ENCODE measurements at regions not wholly inside any gene's neighbourhood (a gene's known extent, or its start where the extent isn't known, plus 50 kb on each side); places are given as distances from the start of the nearest gene placed in this dataset.

- TF ChIP-seq SIN3A (IDR thresholded peaks at IDR 0.05; ENCODE audit: borderline replicate concordance, insufficient read depth, low read length) (no peak), TAF1 (IDR thresholded peaks at IDR 0.05; ENCODE audit: borderline replicate concordance, insufficient read depth, low read length) (no peak), POLR2AphosphoS5 (IDR thresholded peaks at IDR 0.05; ENCODE audit: low read depth, low read length) (no peak), REST (IDR thresholded peaks at IDR 0.05; ENCODE audit: insufficient read depth in 1 of 2, low read depth in 2 of 2, low read length in 2 of 2) (no peak), FOXP2 (optimal IDR thresholded peaks at IDR 0.05; ENCODE audit: borderline replicate concordance, extremely low read depth, extremely low read length, insufficient read depth) (no peak)
Measured at GRCh38 chr7:94829987-94830386, 77.4 kb upstream of the PPP1R9A start.

GRCh38 chr7:94832051-94832450 is 75.3 kb upstream of the PPP1R9A start:
- no peak for TF ChIP-seq FOXP2 (optimal IDR thresholded peaks at IDR 0.05; ENCODE audit: borderline replicate concordance, extremely low read depth, extremely low read length, insufficient read depth)
- no peak for TF ChIP-seq TAF1 (IDR thresholded peaks at IDR 0.05; ENCODE audit: borderline replicate concordance, insufficient read depth, low read length)
- no peak for TF ChIP-seq POLR2AphosphoS5 (IDR thresholded peaks at IDR 0.05; ENCODE audit: low read depth, low read length)
- no peak for TF ChIP-seq REST (IDR thresholded peaks at IDR 0.05; ENCODE audit: insufficient read depth in 1 of 2, low read depth in 2 of 2, low read length in 2 of 2)
- TF ChIP-seq SIN3A (IDR thresholded peaks at IDR 0.05; ENCODE audit: borderline replicate concordance, insufficient read depth, low read length), result no peak

GRCh38 chr7:94834359-94834758 is 73.0 kb upstream of the PPP1R9A start:
- no peak for TF ChIP-seq SIN3A (IDR thresholded peaks at IDR 0.05; ENCODE audit: borderline replicate concordance, insufficient read depth, low read length)
- TF ChIP-seq TAF1 (IDR thresholded peaks at IDR 0.05; ENCODE audit: borderline replicate concordance, insufficient read depth, low read length), result no peak
- TF ChIP-seq FOXP2 (optimal IDR thresholded peaks at IDR 0.05; ENCODE audit: borderline replicate concordance, extremely low read depth, extremely low read length, insufficient read depth), result no peak
- no peak for TF ChIP-seq POLR2AphosphoS5 (IDR thresholded peaks at IDR 0.05; ENCODE audit: low read depth, low read length)
- no peak for TF ChIP-seq REST (IDR thresholded peaks at IDR 0.05; ENCODE audit: insufficient read depth in 1 of 2, low read depth in 2 of 2, low read length in 2 of 2)

- TF ChIP-seq POLR2AphosphoS5 (IDR thresholded peaks at IDR 0.05; ENCODE audit: low read depth, low read length) (no peak), TAF1 (IDR thresholded peaks at IDR 0.05; ENCODE audit: borderline replicate concordance, insufficient read depth, low read length) (no peak), FOXP2 (optimal IDR thresholded peaks at IDR 0.05; ENCODE audit: borderline replicate concordance, extremely low read depth, extremely low read length, insufficient read depth) (no peak), SIN3A (IDR thresholded peaks at IDR 0.05; ENCODE audit: borderline replicate concordance, insufficient read depth, low read length) (no peak), REST (IDR thresholded peaks at IDR 0.05; ENCODE audit: insufficient read depth in 1 of 2, low read depth in 2 of 2, low read length in 2 of 2) (no peak)
Measured at GRCh38 chr7:94838717-94839116, 68.7 kb upstream of the PPP1R9A start.

GRCh38 chr7:94843553-94843952 is 63.8 kb upstream of the PPP1R9A start:
- TF ChIP-seq FOXP2 (optimal IDR thresholded peaks at IDR 0.05; ENCODE audit: borderline replicate concordance, extremely low read depth, extremely low read length, insufficient read depth) (no peak), SIN3A (IDR thresholded peaks at IDR 0.05; ENCODE audit: borderline replicate concordance, insufficient read depth, low read length) (no peak), TAF1 (IDR thresholded peaks at IDR 0.05; ENCODE audit: borderline replicate concordance, insufficient read depth, low read length) (no peak), POLR2AphosphoS5 (IDR thresholded peaks at IDR 0.05; ENCODE audit: low read depth, low read length) (no peak), REST (IDR thresholded peaks at IDR 0.05; ENCODE audit: insufficient read depth in 1 of 2, low read depth in 2 of 2, low read length in 2 of 2) (no peak)
